NCI-H524 (cell line): ENCODE measurements at regions not wholly inside any gene's neighbourhood (a gene's known extent, or its start where the extent isn't known, plus 50 kb on each side); places are given as distances from the start of the nearest gene placed in this dataset.
"Not testable (repeated sequence)": the region's sequence is repeated elsewhere in the genome, so short reads cannot be mapped to it uniquely, and the experiment has no call there.

Source experiments
- DNase-seq, 2 experiments: peaks; one replicate each; lab custom pipeline; 2025; lab: John Stamatoyannopoulos, UW

GRCh38 chr3:165915104-165915503 is 77.9 kb upstream of the BCHE start:
- not testable (repeated sequence) for DNase-seq

DNA sequence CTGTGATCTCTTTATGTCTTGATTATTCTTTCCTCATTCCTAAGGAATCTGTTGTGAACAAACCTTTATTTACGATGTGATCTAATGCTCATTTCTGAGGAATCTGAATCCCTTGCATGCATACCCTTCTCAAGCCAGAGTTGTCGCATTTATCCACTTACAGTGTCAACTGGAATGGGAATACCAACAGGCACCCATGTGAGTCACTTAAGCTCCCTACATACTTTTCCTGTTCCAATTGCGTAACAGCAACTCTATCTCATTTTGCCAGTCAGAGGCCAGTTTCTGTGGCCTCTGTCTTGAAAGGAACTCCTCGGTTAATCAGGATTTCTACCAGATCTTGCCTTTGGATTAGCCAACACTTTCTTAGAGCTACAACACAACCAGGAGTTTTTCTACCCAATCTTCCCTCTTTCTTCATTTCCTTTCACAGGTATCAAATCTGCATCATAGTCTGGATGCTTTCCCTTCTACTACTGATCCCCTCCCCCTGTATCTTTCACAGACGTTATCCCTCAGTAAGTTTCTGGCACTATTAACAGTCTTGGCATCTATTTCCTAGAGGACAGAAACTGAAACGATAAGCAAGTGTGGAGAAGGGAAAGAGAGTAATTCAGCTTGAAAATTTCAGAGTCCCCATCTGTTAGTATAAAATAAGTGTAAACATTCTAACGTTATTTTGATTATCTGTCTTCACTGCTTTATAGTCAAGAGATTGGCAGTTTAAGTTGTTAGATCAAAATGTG is 66.8 kb upstream of the BCHE start:
- DNase-seq: no peak

DNA sequence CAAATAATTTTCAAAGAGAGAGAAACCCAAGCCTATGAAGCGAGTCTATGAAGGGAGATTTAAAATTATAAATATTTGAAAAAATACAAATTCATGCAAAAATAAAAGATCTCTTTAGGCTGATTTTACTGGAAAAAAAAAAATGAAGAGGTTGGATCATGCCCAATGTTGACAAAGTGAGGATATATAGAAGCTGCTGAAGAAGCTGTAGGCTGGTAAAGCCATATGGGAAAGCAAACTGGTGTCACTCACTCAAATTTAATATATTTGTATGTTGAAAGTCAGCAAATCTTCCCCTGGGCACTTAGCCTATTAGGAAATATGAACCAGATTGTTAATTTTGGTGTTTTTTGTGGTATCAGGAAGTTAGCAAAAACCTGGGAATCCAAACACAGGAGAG is 61.8 kb upstream of the BCHE start:
- no peak for DNase-seq

DNA sequence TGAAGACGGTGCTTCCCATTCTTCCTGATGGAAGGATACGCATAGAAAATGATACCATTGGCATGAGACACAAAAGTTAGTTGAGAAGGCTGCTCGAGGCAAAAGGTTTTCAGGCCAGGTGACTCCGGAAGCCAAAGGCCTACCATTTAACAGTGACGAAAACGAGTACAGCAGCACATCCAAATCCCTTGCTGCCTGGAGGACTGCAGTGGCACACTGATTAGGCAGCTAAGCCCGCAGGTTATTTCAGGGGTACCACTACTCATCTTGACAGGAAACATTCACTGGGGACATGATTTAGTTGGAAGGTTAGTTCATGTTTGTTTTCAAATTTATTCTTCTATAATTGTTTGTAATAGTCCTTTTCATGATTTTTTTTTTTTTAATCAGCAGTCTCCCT is 59.9 kb upstream of the BCHE start:
- DNase-seq: no peak

DNA sequence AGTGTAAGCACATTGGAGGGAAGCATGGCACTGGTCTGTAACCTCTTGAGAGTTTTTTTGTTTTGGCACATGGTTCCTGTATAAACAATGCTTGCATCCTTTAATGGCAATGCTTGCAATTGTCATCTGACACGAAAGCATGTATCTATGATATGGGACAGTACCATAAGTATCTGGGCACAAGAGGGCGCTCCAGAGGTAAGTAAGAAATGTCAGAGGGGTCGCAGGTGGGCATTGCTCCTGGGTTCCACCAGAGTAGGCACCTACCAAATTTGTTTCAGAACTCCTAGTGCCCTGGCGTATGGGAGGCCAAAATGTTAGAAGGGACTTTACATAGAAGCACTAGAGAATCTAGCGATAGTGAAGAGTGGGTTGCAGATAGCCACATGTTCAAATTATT is 58.7 kb upstream of the BCHE start:
- DNase-seq: peak; percentile 29 to 77

GRCh38 chr3:165892565-165892964 is 55.3 kb upstream of the BCHE start:
- no peak for DNase-seq
